Stomach (tissue), 4 donors: ENCODE measurements at regions not wholly inside any gene's neighbourhood (a gene's known extent, or its start where the extent isn't known, plus 50 kb on each side); places are given as distances from the start of the nearest gene placed in this dataset.

Experiments
- CTCF ChIP-seq, 7 experiments: fragments of 450-650 bp in 4 of 7; fragments of 200-600 bp in 3 of 7; sonication (generic) in 3 of 7; IDR thresholded peaks; one replicate each; pipeline ENCODE4 v1.5.1; 2016 to 2019; ENCODE audit warnings: antibody characterized with exemption in 7 of 7, control low read depth in 2 of 7, mild to moderate bottlenecking in 1 of 7
- EP300 ChIP-seq: sonication (generic); formaldehyde crosslinking; IDR thresholded peaks from one replicate; pipeline ENCODE4 v1.6.1; 2017; ENCODE audit warnings: antibody characterized with exemption
- POLR2A ChIP-seq, 4 donors: fragments of 450-650 bp; IDR thresholded peaks; one replicate each; pipeline ENCODE4 v1.6.1; 2016; ENCODE audit warnings: antibody characterized with exemption in 4 of 4, control low read depth in 2 of 4, mild to moderate bottlenecking in 1 of 4, moderate library complexity in 1 of 4
- POLR2AphosphoS5 ChIP-seq, 3 donors: sonication (generic); formaldehyde crosslinking; IDR thresholded peaks; one replicate each; pipeline ENCODE4 v1.6.1; 2016; ENCODE audit warnings: antibody characterized with exemption in 3 of 3

- TF ChIP-seq CTCF (IDR thresholded peaks at IDR 0.05) = no peak
- no peak for TF ChIP-seq POLR2A (IDR thresholded peaks at IDR 0.05)
- TF ChIP-seq POLR2AphosphoS5 (IDR thresholded peaks at IDR 0.05) = no peak
- TF ChIP-seq EP300 = no peak
These were observed 197.4 kb upstream of the TBL1X start for GRCh38 chrX:9267415-9267814.
